ENCODE measurements at regions not wholly inside any gene's neighbourhood (a gene's known extent, or its start where the extent isn't known, plus 50 kb on each side); places are given as distances from the start of the nearest gene placed in this dataset.

DNA sequence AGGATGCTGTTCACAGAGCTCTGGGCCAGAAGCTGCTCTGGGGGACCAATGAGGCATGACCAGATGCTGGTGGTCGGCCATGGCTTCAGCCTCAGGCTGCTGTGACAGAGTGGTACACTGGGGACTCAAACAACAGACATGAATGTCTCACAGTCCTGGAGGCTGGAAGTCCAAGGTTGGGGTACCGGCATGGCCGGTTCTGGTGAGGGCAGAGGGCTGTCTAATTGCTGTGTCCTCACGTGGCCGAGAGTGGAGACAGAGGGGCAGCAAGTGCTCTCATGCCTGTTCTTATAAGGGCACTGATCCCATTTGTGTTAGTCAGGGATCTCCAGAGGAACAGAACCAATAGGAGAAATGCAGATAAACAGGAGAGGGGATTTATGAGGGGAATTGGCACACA is 253.5 kb upstream of the C1orf174 start:
- Histone ChIP-seq H3K4me1 (ENCODE audit: control insufficient read depth in 3 of 3, insufficient read depth in 3 of 3, low read length in 3 of 3) (no peaks in the 10 kb centered on the region), H3K9me3 (ENCODE audit: control insufficient read depth in 3 of 3, low read length in 3 of 3) (no peaks in the 10 kb centered on the region)

DNA sequence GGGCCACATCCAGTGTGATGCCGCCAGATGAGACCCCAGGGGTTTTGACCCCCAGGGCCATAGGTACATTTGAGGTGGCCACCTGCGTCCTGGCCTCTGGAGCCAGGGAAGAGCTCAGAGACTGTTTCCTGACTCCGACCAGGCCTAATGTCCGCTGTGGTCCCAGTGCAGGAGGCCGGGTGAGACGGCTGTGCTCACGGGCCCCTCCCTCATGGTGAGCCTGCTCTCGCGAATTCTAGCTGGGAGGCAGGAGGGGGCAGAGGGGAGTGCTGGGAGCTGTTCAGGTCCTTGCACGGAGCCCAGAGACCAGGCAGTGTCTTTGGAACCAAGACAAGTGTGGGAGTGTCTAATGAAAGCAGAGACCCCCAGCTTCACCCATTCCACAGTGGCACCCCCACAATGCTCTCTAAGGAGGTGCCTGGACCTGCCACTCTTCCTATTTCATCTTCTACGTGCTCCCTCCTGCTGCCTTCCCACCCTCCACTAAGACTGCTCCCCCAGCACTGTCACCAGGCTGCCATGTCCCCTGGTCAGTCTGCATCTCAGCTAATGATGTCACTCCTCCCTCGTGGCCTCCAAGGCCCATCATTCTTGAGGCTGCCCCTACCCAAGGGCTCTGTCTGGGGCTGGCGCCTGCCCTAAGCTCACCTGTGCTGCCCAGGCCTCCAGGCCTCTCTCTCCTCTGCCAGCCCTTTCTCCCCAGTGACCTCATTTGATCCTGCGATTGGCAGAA is 256.3 kb upstream of the C1orf174 start:
- H3K9me3 ChIP-seq (ENCODE audit: control insufficient read depth in 3 of 3, low read length in 3 of 3), result no peaks in the 10 kb centered on the region
- no peaks in the 10 kb centered on the region for H3K4me1 ChIP-seq (ENCODE audit: control insufficient read depth in 3 of 3, insufficient read depth in 3 of 3, low read length in 3 of 3)
- H3K27ac ChIP-seq (ENCODE audit: low read depth, low read length), result no peak overlapping the region
- no peak overlapping the region for H3K4me3 ChIP-seq (ENCODE audit: low read length in 3 of 3)
- no peak overlapping the region for H3K9ac ChIP-seq (ENCODE audit: low read depth in 1 of 3, low read length in 3 of 3)
- no peaks in the 10 kb centered on the region for H3K36me3 ChIP-seq (ENCODE audit: control insufficient read depth in 3 of 3, insufficient read depth in 3 of 3, low read length in 3 of 3)
- peaks cover 0 to 33% (median 9%) of the 10 kb centered on the region in 3 donors for H3K27me3 ChIP-seq (ENCODE audit: control insufficient read depth in 3 of 3, insufficient read depth in 3 of 3, low read length in 3 of 3)

More for the DNA sequence above, 253.5 kb upstream of the C1orf174 start:
- Histone ChIP-seq H3K27me3 (ENCODE audit: control insufficient read depth in 3 of 3, insufficient read depth in 3 of 3, low read length in 3 of 3) (peaks cover 0 to 40% (median 14%) of the 10 kb centered on the region in 3 donors), H3K36me3 (ENCODE audit: control insufficient read depth in 3 of 3, insufficient read depth in 3 of 3, low read length in 3 of 3) (no peaks in the 10 kb centered on the region), H3K9ac (ENCODE audit: low read depth in 1 of 3, low read length in 3 of 3) (no peak overlapping the region), H3K4me3 (ENCODE audit: low read length in 3 of 3) (no peak overlapping the region), H3K27ac (ENCODE audit: low read depth, low read length) (no peak overlapping the region)

DNA sequence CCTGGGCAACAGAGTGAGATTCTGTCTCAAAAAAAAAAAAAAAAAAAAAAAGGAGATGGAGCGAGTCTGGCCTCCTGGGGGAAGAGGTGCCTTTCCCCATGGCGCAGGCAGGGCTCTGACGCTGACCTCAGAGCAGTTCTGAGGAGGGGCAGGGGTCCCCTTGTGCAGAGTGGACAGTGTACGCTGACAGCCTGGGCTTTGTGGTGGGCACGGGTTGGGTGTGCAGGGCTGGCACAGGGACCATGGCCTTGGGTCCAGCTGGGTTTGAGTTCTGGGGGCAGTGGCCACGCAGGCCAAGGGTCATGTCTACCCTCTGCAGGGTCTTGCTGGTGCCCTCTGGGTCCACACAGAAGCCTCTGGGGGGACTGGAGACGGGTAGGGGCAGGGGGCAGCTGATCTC is 260.1 kb upstream of the C1orf174 start:
- Histone ChIP-seq H3K9ac (ENCODE audit: low read depth in 1 of 3, low read length in 3 of 3) (no peak overlapping the region), H3K4me3 (ENCODE audit: low read length in 3 of 3) (no peak overlapping the region), H3K9me3 (ENCODE audit: control insufficient read depth in 3 of 3, low read length in 3 of 3) (no peaks in the 10 kb centered on the region), H3K27ac (ENCODE audit: low read depth, low read length) (no peak overlapping the region), H3K36me3 (ENCODE audit: control insufficient read depth in 3 of 3, insufficient read depth in 3 of 3, low read length in 3 of 3) (no peaks in the 10 kb centered on the region), H3K27me3 (ENCODE audit: control insufficient read depth in 3 of 3, insufficient read depth in 3 of 3, low read length in 3 of 3) (peaks cover 0 to 34% (median 9%) of the 10 kb centered on the region in 3 donors), H3K4me1 (ENCODE audit: control insufficient read depth in 3 of 3, insufficient read depth in 3 of 3, low read length in 3 of 3) (no peaks in the 10 kb centered on the region)

DNA sequence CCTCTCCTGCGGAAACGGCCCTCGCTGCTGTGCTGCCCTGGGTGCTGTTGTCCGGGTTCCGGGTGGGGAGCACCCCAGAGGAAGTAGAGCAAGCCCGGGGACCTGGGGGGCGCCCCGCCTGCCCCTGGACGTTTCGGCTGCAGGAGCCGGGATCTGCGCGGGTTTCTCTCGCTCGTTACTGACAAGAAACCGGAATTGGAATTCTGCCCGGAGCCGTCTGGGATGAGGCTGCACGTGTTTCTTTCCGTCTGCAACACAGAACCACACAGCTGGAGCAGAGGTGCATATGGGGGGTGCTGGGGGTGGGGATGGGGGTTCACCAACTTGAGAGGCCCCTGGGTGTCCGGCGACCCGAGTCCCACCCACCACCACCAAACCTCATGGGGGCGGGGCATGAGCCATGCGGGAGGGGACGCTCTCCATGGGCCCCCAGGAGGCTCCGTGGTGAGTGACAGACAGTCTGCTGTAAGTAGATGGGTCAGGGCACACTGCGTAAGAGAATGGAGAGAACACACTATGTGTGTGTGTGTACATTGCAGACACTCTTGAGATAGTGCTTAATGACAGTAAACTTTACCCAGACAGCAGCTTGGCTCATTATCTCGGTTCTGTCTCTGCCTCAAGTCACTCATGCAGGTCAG is 261.4 kb upstream of the C1orf174 start:
- Histone ChIP-seq H3K27ac (ENCODE audit: low read depth, low read length) (no peak overlapping the region), H3K9me3 (ENCODE audit: control insufficient read depth in 3 of 3, low read length in 3 of 3) (no peaks in the 10 kb centered on the region), H3K9ac (ENCODE audit: low read depth in 1 of 3, low read length in 3 of 3) (no peak overlapping the region), H3K4me3 (ENCODE audit: low read length in 3 of 3) (no peak overlapping the region), H3K36me3 (ENCODE audit: control insufficient read depth in 3 of 3, insufficient read depth in 3 of 3, low read length in 3 of 3) (no peaks in the 10 kb centered on the region), H3K4me1 (ENCODE audit: control insufficient read depth in 3 of 3, insufficient read depth in 3 of 3, low read length in 3 of 3) (no peaks in the 10 kb centered on the region), H3K27me3 (ENCODE audit: control insufficient read depth in 3 of 3, insufficient read depth in 3 of 3, low read length in 3 of 3) (peaks cover 0 to 37% (median 13%) of the 10 kb centered on the region in 3 donors)

DNA sequence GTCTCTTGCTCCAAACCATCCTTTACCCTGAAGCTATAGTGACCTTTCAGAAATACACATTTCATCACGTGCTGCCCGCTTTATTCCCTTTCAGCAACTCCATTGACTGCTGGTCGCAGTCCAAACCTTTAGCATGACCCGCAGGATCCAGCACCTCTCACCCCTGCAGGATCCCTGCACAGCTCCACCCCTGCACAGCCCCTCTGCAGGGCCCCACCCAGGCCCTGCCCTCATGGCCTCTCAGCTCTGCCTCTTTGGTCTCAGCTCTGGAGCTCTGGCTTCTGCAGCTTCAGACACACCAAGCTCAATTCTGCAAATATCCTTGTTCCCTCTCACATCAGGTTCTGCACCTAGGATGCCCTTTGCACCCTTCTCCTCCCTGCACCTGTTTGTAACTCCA is 264.9 kb upstream of the C1orf174 start:
- H3K9me3 ChIP-seq (ENCODE audit: control insufficient read depth in 3 of 3, low read length in 3 of 3), result no peaks in the 10 kb centered on the region
- peaks cover 2 to 37% (median 16%) of the 10 kb centered on the region in 3 donors for H3K27me3 ChIP-seq (ENCODE audit: control insufficient read depth in 3 of 3, insufficient read depth in 3 of 3, low read length in 3 of 3)
- no peak overlapping the region for H3K27ac ChIP-seq (ENCODE audit: low read depth, low read length)
- H3K4me1 ChIP-seq (ENCODE audit: control insufficient read depth in 3 of 3, insufficient read depth in 3 of 3, low read length in 3 of 3), result no peaks in the 10 kb centered on the region
- no peaks in the 10 kb centered on the region for H3K36me3 ChIP-seq (ENCODE audit: control insufficient read depth in 3 of 3, insufficient read depth in 3 of 3, low read length in 3 of 3)
- no peak overlapping the region for H3K4me3 ChIP-seq (ENCODE audit: low read length in 3 of 3)
- H3K9ac ChIP-seq (ENCODE audit: low read depth in 1 of 3, low read length in 3 of 3), result no peak overlapping the region

DNA sequence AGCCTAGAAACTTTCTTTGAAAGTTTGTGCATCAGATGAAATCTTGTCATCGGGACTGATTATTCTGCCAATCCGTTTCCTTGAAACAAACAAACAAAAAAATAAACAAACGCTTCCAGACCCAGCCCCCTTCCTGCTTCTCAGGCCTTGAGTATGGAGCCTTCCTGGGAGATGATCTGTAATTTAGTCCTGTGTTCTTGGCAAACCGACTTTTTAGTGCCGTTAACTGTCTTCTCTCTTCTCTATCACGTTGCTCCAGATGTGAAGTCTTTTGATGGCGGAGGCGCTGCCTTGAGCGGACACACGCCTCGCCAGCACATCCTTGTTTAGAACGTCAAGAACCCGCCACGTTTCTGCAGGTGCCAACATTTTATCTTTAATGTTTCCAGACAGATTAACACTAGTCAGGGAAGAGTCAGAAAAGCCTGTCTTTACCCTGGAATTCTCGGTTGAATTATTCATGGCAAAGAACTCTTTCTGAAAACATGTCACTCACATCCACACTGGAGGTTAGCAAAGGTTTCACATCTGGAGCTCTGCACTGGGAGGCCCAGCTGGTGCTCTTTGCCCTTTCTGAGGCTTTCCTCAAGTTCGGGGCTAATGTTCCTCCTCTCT is 265.7 kb upstream of the C1orf174 start:
- H3K27me3 ChIP-seq (ENCODE audit: control insufficient read depth in 3 of 3, insufficient read depth in 3 of 3, low read length in 3 of 3), result peaks cover 2 to 36% (median 16%) of the 10 kb centered on the region in 3 donors

DNA sequence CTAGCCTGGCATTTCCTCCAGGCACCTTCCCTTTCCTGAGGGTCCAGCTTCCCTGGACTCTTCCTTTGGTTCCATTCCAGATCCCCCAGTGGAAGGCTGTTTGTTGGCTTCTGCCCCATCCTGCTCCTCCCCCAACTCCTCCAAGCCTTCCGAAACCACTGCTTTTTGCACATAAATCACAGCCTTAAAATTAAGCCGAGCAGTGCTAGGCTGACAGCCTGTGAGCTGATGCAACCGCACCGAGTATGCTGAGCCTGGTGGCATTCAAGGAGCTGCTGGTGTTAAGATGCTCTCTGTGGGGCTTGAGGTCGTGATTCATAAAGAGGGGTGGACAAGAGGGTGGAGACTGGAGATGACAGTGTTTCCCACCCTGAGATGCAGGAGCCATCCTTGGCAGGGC is 266.6 kb upstream of the C1orf174 start:
- Histone ChIP-seq H3K9me3 (ENCODE audit: control insufficient read depth in 3 of 3, low read length in 3 of 3) (no peaks in the 10 kb centered on the region), H3K4me3 (ENCODE audit: low read length in 3 of 3) (no peak overlapping the region), H3K4me1 (ENCODE audit: control insufficient read depth in 3 of 3, insufficient read depth in 3 of 3, low read length in 3 of 3) (no peaks in the 10 kb centered on the region), H3K9ac (ENCODE audit: low read depth in 1 of 3, low read length in 3 of 3) (no peak overlapping the region), H3K27ac (ENCODE audit: low read depth, low read length) (no peak overlapping the region), H3K27me3 (ENCODE audit: control insufficient read depth in 3 of 3, insufficient read depth in 3 of 3, low read length in 3 of 3) (peaks cover 2 to 43% (median 16%) of the 10 kb centered on the region in 3 donors), H3K36me3 (ENCODE audit: control insufficient read depth in 3 of 3, insufficient read depth in 3 of 3, low read length in 3 of 3) (no peaks in the 10 kb centered on the region)

More for the DNA sequence above, 265.7 kb upstream of the C1orf174 start:
- H3K9ac ChIP-seq (ENCODE audit: low read depth in 1 of 3, low read length in 3 of 3), result no peak overlapping the region
- no peaks in the 10 kb centered on the region for H3K9me3 ChIP-seq (ENCODE audit: control insufficient read depth in 3 of 3, low read length in 3 of 3)
- H3K4me3 ChIP-seq (ENCODE audit: low read length in 3 of 3), result no peak overlapping the region
- no peak overlapping the region for H3K27ac ChIP-seq (ENCODE audit: low read depth, low read length)
- H3K4me1 ChIP-seq (ENCODE audit: control insufficient read depth in 3 of 3, insufficient read depth in 3 of 3, low read length in 3 of 3), result no peaks in the 10 kb centered on the region
- H3K36me3 ChIP-seq (ENCODE audit: control insufficient read depth in 3 of 3, insufficient read depth in 3 of 3, low read length in 3 of 3), result no peaks in the 10 kb centered on the region

DNA sequence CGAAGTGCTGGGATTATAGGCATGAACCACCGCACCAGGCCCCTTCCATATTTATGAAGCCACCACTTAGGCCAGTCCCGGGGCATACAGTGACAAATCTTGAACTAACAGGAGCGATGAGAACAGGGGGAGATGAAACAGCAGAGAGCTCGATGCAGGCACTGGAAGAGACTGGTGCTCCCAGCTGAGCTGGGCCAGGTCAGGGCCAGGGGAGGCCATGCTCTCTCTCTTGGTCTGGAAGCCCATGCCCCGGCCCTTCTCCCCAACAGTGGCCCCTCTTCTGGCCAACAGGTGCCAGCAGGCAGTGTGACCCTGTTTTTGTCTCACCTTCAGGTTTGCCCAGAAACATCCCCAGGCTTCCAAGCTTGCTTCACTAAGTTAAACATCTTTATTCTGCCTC is 269.9 kb upstream of the C1orf174 start:
- H3K36me3 ChIP-seq (ENCODE audit: control insufficient read depth in 3 of 3, insufficient read depth in 3 of 3, low read length in 3 of 3), result no peaks in the 10 kb centered on the region
- H3K9ac ChIP-seq (ENCODE audit: low read depth in 1 of 3, low read length in 3 of 3), result no peak overlapping the region
- H3K27me3 ChIP-seq (ENCODE audit: control insufficient read depth in 3 of 3, insufficient read depth in 3 of 3, low read length in 3 of 3), result peaks cover 2 to 42% (median 15%) of the 10 kb centered on the region in 3 donors
- no peaks in the 10 kb centered on the region for H3K4me1 ChIP-seq (ENCODE audit: control insufficient read depth in 3 of 3, insufficient read depth in 3 of 3, low read length in 3 of 3)
- H3K27ac ChIP-seq (ENCODE audit: low read depth, low read length), result no peak overlapping the region
- no peak overlapping the region for H3K4me3 ChIP-seq (ENCODE audit: low read length in 3 of 3)
- H3K9me3 ChIP-seq (ENCODE audit: control insufficient read depth in 3 of 3, low read length in 3 of 3), result no peaks in the 10 kb centered on the region

DNA sequence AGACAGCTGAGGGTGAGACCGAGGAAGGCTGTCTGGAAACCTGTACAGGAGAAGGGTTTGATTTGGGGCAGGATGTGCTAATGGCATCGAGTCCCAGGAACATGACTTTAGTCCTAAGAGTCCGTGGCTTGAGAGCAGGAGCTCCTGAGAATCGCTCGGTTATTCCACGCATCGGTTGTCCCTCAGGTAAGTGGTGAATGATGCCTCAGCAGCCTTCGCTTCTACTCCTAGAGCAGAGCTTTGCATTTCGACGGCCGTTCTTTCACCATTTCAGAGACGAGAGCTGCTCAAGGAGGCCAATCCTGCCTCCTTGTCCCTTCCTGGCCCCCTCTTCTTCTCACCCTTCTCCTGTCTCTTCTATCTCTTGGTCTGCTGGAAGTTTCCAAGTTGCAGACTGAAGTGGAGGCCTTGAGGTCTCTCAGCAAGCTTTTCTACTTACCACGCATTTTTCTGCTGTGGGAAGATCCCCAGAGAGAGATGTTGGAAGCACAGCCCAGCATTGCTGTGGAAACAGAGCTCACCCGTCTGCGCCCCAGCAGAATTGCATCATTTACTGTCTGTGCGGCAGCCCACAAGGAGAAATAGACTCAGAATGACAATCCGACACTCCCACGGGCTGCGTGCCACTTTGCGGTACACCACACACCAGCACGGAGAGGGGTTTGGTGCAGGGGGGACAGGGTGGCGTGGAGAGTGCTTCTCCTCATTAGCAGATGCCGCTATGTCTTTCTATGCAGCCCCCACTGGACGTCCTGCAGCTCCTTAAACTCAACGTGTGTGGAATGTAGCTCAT is 270.7 kb upstream of the C1orf174 start:
- Histone ChIP-seq H3K9ac (ENCODE audit: low read depth in 1 of 3, low read length in 3 of 3) (no peak overlapping the region), H3K27ac (ENCODE audit: low read depth, low read length) (no peak overlapping the region), H3K27me3 (ENCODE audit: control insufficient read depth in 3 of 3, insufficient read depth in 3 of 3, low read length in 3 of 3) (peaks cover 2 to 37% (median 15%) of the 10 kb centered on the region in 3 donors), H3K9me3 (ENCODE audit: control insufficient read depth in 3 of 3, low read length in 3 of 3) (no peaks in the 10 kb centered on the region), H3K4me1 (ENCODE audit: control insufficient read depth in 3 of 3, insufficient read depth in 3 of 3, low read length in 3 of 3) (no peaks in the 10 kb centered on the region), H3K36me3 (ENCODE audit: control insufficient read depth in 3 of 3, insufficient read depth in 3 of 3, low read length in 3 of 3) (no peaks in the 10 kb centered on the region), H3K4me3 (ENCODE audit: low read length in 3 of 3) (no peak overlapping the region)
